ENCODE measurements at regions not wholly inside any gene's neighbourhood (a gene's known extent, or its start where the extent isn't known, plus 50 kb on each side); places are given as distances from the start of the nearest gene placed in this dataset.

DNA sequence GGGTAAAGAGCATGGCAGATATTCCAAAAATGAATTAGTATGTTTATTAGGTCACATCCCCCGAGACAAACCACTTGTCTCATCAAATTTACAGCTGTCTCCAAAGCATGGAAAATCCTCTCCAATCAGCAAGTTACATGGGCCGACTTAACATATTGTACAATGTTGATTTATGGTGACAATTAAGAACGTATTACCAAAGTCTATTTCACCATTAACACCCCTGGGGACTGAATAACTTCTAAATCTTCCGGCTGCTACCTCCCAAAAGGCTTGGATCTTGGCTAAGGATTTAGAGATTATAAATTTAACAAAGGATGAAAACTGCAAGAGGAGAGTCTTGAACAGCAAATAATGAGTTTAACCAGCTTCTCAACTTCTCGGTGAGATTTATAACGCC is 311.9 kb downstream of the NPIPA8 start:
- TF ChIP-seq, protein P1, sequence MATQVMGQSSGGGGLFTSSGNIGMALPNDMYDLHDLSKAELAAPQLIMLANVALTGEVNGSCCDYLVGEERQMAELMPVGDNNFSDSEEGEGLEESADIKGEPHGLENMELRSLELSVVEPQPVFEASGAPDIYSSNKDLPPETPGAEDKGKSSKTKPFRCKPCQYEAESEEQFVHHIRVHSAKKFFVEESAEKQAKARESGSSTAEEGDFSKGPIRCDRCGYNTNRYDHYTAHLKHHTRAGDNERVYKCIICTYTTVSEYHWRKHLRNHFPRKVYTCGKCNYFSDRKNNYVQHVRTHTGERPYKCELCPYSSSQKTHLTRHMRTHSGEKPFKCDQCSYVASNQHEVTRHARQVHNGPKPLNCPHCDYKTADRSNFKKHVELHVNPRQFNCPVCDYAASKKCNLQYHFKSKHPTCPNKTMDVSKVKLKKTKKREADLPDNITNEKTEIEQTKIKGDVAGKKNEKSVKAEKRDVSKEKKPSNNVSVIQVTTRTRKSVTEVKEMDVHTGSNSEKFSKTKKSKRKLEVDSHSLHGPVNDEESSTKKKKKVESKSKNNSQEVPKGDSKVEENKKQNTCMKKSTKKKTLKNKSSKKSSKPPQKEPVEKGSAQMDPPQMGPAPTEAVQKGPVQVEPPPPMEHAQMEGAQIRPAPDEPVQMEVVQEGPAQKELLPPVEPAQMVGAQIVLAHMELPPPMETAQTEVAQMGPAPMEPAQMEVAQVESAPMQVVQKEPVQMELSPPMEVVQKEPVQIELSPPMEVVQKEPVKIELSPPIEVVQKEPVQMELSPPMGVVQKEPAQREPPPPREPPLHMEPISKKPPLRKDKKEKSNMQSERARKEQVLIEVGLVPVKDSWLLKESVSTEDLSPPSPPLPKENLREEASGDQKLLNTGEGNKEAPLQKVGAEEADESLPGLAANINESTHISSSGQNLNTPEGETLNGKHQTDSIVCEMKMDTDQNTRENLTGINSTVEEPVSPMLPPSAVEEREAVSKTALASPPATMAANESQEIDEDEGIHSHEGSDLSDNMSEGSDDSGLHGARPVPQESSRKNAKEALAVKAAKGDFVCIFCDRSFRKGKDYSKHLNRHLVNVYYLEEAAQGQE (IDR thresholded peaks at IDR 0.05; ENCODE audit: low read depth) = no peak
- TF ChIP-seq YY1 (IDR thresholded peaks at IDR 0.05; ENCODE audit: low read depth) (no peak), EGR1 (IDR thresholded peaks at IDR 0.05) (no peak), NFIC (IDR thresholded peaks at IDR 0.05) (no peak), CEBPB (IDR thresholded peaks at IDR 0.05) (no peak), RAD21 (IDR thresholded peaks at IDR 0.05; ENCODE audit: low read depth) (no peak), CREB1 (IDR thresholded peaks at IDR 0.05; ENCODE audit: low read depth) (no peak), TCF12 (IDR thresholded peaks at IDR 0.05; ENCODE audit: low read depth) (no peak), TAF1 (IDR thresholded peaks at IDR 0.05; ENCODE audit: low read depth) (no peak), ZBTB7A (IDR thresholded peaks at IDR 0.05; ENCODE audit: low read depth) (no peak), EP300 (IDR thresholded peaks at IDR 0.05; ENCODE audit: borderline replicate concordance) (no peak)
- TF ChIP-seq, protein P2, sequence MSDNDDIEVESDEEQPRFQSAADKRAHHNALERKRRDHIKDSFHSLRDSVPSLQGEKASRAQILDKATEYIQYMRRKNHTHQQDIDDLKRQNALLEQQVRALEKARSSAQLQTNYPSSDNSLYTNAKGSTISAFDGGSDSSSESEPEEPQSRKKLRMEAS (IDR thresholded peaks at IDR 0.05) = no peak
- TF ChIP-seq, protein P3, sequence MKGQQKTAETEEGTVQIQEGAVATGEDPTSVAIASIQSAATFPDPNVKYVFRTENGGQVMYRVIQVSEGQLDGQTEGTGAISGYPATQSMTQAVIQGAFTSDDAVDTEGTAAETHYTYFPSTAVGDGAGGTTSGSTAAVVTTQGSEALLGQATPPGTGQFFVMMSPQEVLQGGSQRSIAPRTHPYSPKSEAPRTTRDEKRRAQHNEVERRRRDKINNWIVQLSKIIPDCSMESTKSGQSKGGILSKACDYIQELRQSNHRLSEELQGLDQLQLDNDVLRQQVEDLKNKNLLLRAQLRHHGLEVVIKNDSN (IDR thresholded peaks at IDR 0.05) = no peak

Data from Ishikawa (cell line).